HepG2 (cell line): ENCODE measurements at regions not wholly inside any gene's neighbourhood (a gene's known extent, or its start where the extent isn't known, plus 50 kb on each side); places are given as distances from the start of the nearest gene placed in this dataset.

Source experiments
- ATAC-seq: fragments of 200-7000 bp; cut with Tn5 transposase; 3 replicates; pipeline ENCODE4 v1.9.1; 2020; ENCODE audit warnings: mild to moderate bottlenecking, moderate library complexity
- BruUV-seq: library from RNA; stranded (reverse); fragments of 400-500 nt; replicated peaks from 2 replicates; lab custom pipeline; 2021; lab: Mats Ljungman, UMichigan
- CTCF ChIA-PET: fragments of 300-600 bp; formaldehyde crosslinking; extraction: SDS; loops from one replicate; lab custom pipeline; 2021; ENCODE audit warnings: low total read pairs, inconsistent platforms, low intra/inter-chr PET ratio; lab: Yijun Ruan, JAX
- POLR2A ChIA-PET: fragments of 350-600 bp; sonication (Branson Sonifier 250); formaldehyde crosslinking; loops from one replicate; lab custom pipeline; 2020; ENCODE audit warnings: antibody characterized with exemption, inconsistent platforms; lab: Yijun Ruan, JAX
- DNase-seq: peaks from one replicate; pipeline ENCODE4 v3.0.0-alpha.2; 2015; ENCODE audit warnings: low spot score
- FAIRE-seq: peaks from 3 replicates; lab custom pipeline; 2011; peaks lifted over from hg19 to GRCh38; lab: Jason Lieb, UNC
- H2AFZ ChIP-seq: one replicate; pipeline ENCODE4 v1.6.1; 2011; ENCODE audit warnings: low read length, inconsistent platforms
- H3K27ac ChIP-seq: fragments of 300-600 bp; 3 replicates; pipeline ENCODE4 v1.8.0; 2011; ENCODE audit warnings: mixed run types, mild to moderate bottlenecking, mixed read lengths, low read length, inconsistent platforms; ENCODE audit not compliant: insufficient read depth; ENCODE audit errors: extremely low read length
- H3K27me3 ChIP-seq, 2 experiments: fragments of 200-600 bp in 1 of 2; 2 replicates in 1 of 2; 3 replicates in 1 of 2; pipeline versions ENCODE4 v1.6.0 to v1.8.0; 2011; ENCODE audit warnings: low read length in 2 of 2, mild to moderate bottlenecking in 2 of 2, moderate library complexity in 2 of 2, inconsistent platforms in 1 of 2; ENCODE audit not compliant: insufficient read depth in 2 of 2, control insufficient read depth in 1 of 2
- H3K36me3 ChIP-seq, 2 experiments: fragments of 200-600 bp in 1 of 2; replicated peaks in 1 of 2; 2 replicates in 1 of 2; 3 replicates in 1 of 2; pipeline versions ENCODE4 v1.5.1 to v1.8.0; 2011; ENCODE audit warnings: low read length in 2 of 2, inconsistent platforms in 1 of 2; ENCODE audit not compliant: insufficient read depth in 2 of 2, control insufficient read depth in 1 of 2
- H3K4me1 ChIP-seq: 2 replicates; pipeline ENCODE4 v1.5.1; 2012; ENCODE audit warnings: low read length, inconsistent platforms; ENCODE audit not compliant: insufficient read depth
- H3K4me2 ChIP-seq: 2 replicates; pipeline ENCODE4 v1.6.0; 2011; ENCODE audit warnings: low read depth, low read length, inconsistent platforms
- H3K4me3 ChIP-seq, 3 experiments: fragments of 200-600 bp in 1 of 3; sonication (generic), shearing (Covaris generic) in 1 of 3; replicated peaks in 1 of 3; 2 replicates each; pipeline ENCODE4 v1.5.1; 2011 to 2016; ENCODE audit warnings: low read length in 3 of 3, inconsistent platforms in 2 of 3, low read depth in 2 of 3, mild to moderate bottlenecking in 2 of 3, control low read depth in 1 of 3, mixed read lengths in 1 of 3; ENCODE audit not compliant: insufficient read depth in 1 of 3
- H3K79me2 ChIP-seq: one replicate; pipeline ENCODE4 v1.6.1; 2011; ENCODE audit warnings: low read length, inconsistent platforms; ENCODE audit not compliant: insufficient read depth
- H3K9ac ChIP-seq: 2 replicates; pipeline ENCODE4 v1.6.0; 2011; ENCODE audit warnings: mild to moderate bottlenecking, low read depth, low read length, inconsistent platforms; ENCODE audit not compliant: insufficient read depth
- H3K9me3 ChIP-seq: 2 replicates; pipeline ENCODE4 v1.5.1; 2012; ENCODE audit warnings: mild to moderate bottlenecking, low read length
- H4K20me1 ChIP-seq: 2 replicates; pipeline ENCODE4 v1.6.0; 2011; ENCODE audit warnings: inconsistent platforms, mild to moderate bottlenecking, low read length, moderate library complexity; ENCODE audit not compliant: insufficient read depth
- CBX2 ChIP-seq, 2 experiments: fragments of 200-600 bp in 1 of 2; sonication (generic); formaldehyde crosslinking in 1 of 2; IDR thresholded peaks; 2 replicates each; pipeline versions ENCODE4 v1.7.0 to v1.8.1; 2018 to 2022; ENCODE audit warnings: low read depth in 2 of 2, low read length in 1 of 2, mild to moderate bottlenecking in 1 of 2, missing genetic modification reagents in 1 of 2
- DNMT3B ChIP-seq: conservative IDR thresholded peaks from 2 replicates; pipeline ENCODE4 v1.6.1; 2016; ENCODE audit warnings: missing biosample characterization, control low read depth
- FOXA3 ChIP-seq: IDR thresholded peaks from 2 replicates; pipeline ENCODE4 v1.6.1; 2016; ENCODE audit warnings: missing genetic modification reagents, missing compliant biosample characterization
- FOXK1 ChIP-seq: sonication (generic); formaldehyde crosslinking; IDR thresholded peaks from 2 replicates; pipeline ENCODE4 v1.4.0; 2020; ENCODE audit warnings: low read depth, missing genetic modification reagents, borderline replicate concordance
- HDAC2 ChIP-seq: sonication (generic); formaldehyde crosslinking; IDR thresholded peaks from 2 replicates; pipeline ENCODE4 v1.4.0; 2020; ENCODE audit warnings: missing genetic modification reagents
- HMG20A ChIP-seq: IDR thresholded peaks from 2 replicates; pipeline ENCODE4 v1.6.1; 2016; ENCODE audit warnings: borderline replicate concordance
- HNRNPH1 ChIP-seq: fragments of 200-400 bp; formaldehyde crosslinking; optimal IDR thresholded peaks from 2 replicates; pipeline ENCODE3; 2017; ENCODE audit warnings: mild to moderate bottlenecking, low read depth, low read length
- KLF6 ChIP-seq: IDR thresholded peaks from 2 replicates; pipeline ENCODE4 v1.8.0; 2016; ENCODE audit warnings: missing biosample characterization, missing genetic modification reagents
- MED13 ChIP-seq: sonication (generic); formaldehyde crosslinking; IDR thresholded peaks from 2 replicates; pipeline ENCODE4 v1.5.0; 2020; ENCODE audit warnings: missing genetic modification reagents
- MEIS1 ChIP-seq: sonication (generic); formaldehyde crosslinking; IDR thresholded peaks from 2 replicates; pipeline ENCODE4 v1.9.0; 2021; ENCODE audit warnings: mild to moderate bottlenecking, missing genetic modification reagents, moderate library complexity, borderline replicate concordance
- SIX1 ChIP-seq: sonication (generic); formaldehyde crosslinking; IDR thresholded peaks from 2 replicates; pipeline ENCODE4 v1.4.0; 2020; ENCODE audit warnings: missing genetic modification reagents, borderline replicate concordance
- SOX5 ChIP-seq: IDR thresholded peaks from 2 replicates; pipeline ENCODE4 v1.6.1; 2016; ENCODE audit warnings: borderline replicate concordance
- TAF15 ChIP-seq: fragments of 200-400 bp; formaldehyde crosslinking; IDR thresholded peaks from one replicate; pipeline ENCODE4 v1.6.1; 2018; ENCODE audit warnings: mild to moderate bottlenecking, low read depth, low read length; ENCODE audit not compliant: poor library complexity, severe bottlenecking
- TMF1 ChIP-seq: sonication (generic); formaldehyde crosslinking; IDR thresholded peaks from 2 replicates; pipeline ENCODE4 v1.8.1; 2022; ENCODE audit warnings: low read depth, missing genetic modification reagents
- ZNF367 ChIP-seq: sonication (generic); formaldehyde crosslinking; IDR thresholded peaks from 2 replicates; pipeline ENCODE4 v1.4.0; 2020; ENCODE audit warnings: missing genetic modification reagents, borderline replicate concordance
- ZNF557 ChIP-seq: sonication (generic); formaldehyde crosslinking; IDR thresholded peaks from 2 replicates; pipeline ENCODE4 v1.4.0; 2020; ENCODE audit warnings: missing genetic modification reagents
- ZNF569 ChIP-seq: sonication (generic); formaldehyde crosslinking; IDR thresholded peaks from 2 replicates; pipeline ENCODE4 v1.5.0; 2020; ENCODE audit warnings: mild to moderate bottlenecking, missing genetic modification reagents, moderate library complexity, borderline replicate concordance
- ZNF589 ChIP-seq: sonication (generic); formaldehyde crosslinking; conservative IDR thresholded peaks from 2 replicates; pipeline ENCODE4 v1.8.0; 2022; ENCODE audit warnings: mild to moderate bottlenecking, moderate library complexity, missing genetic modification reagents
- WGBS: methylation state at CpG from one replicate; pipeline ENCODE4 v1.1.6; 2017; ENCODE audit warnings: low lambda C conversion rate; 5-methylcytosine and 5-hydroxymethylcytosine counted together
- in situ Hi-C: cut with HindIII; loops from 2 replicates; pipeline ENCODE4 v1.10.0; 2017; ENCODE audit warnings: low pct_unique_long_range_greater_than_20kb; ENCODE audit not compliant: extremely low pct_ligation_motif_present
- intact Hi-C: fragments of 100-400 bp; cut with micrococcal nuclease; formaldehyde crosslinking; loops from one replicate; pipeline ENCODE4 v1.10.0; 2022; ENCODE audit not compliant: unreplicated experiment

- in situ Hi-C loops = no loop called here
- 3% methylated on average over 2 of the region's 2 CpGs for WGBS
- no TSS peak for BruUV-seq
- Histone ChIP-seq H3K27ac (no peak overlapping the region), H3K9ac (no peak overlapping the region), H3K4me3 (no peak overlapping the region), H3K4me2 (no peak overlapping the region), H3K79me2 (no peaks in the 10 kb centered on the region), H2AFZ (no peak overlapping the region), H3K4me1 (no peaks in the 10 kb centered on the region), H3K9me3 (peaks cover 98% of the 10 kb centered on the region), H4K20me1 (no peaks in the 10 kb centered on the region), H3K36me3 (no peaks in the 10 kb centered on the region), H3K27me3 (no peaks in the 10 kb centered on the region)
- FAIRE-seq (no peak), DNase-seq (no peak), ATAC-seq (no peak)
- CTCF ChIA-PET = no interaction called here
- intact Hi-C loops = no loop called here
- TF ChIP-seq DNMT3B (CRISPR knock-in tag) (no peak), MED13 (CRISPR knock-in tag) (no peak), ZNF589 (CRISPR knock-in tag) (no peak), HNRNPH1 (no peak), FOXA3 (CRISPR knock-in tag) (no peak), ZNF569 (no peak), TMF1 (CRISPR knock-in tag) (no peak), HDAC2 (CRISPR knock-in tag) (no peak), KLF6 (CRISPR knock-in tag) (no peak), SOX5 (CRISPR knock-in tag) (no peak)
- POLR2A ChIA-PET = no interaction called here
These were observed 972.6 kb downstream of the TMTC2 start for GRCh38 chr12:83659321-83659720.

GRCh38 chr12:83656004-83656403 lies 969.3 kb downstream of the TMTC2 start:
- TF ChIP-seq CBX2 (IDR thresholded peaks at IDR 0.05; ENCODE audit: low read depth, low read length) (no peak), CBX2 (CRISPR knock-in tag; IDR thresholded peaks at IDR 0.05; ENCODE audit: low read depth) (no peak), TAF15 (no peak), FOXK1 (CRISPR knock-in tag) (no peak), ZNF557 (no peak), SIX1 (no peak), HMG20A (CRISPR knock-in tag) (no peak), MEIS1 (CRISPR knock-in tag) (no peak), KLF6 (CRISPR knock-in tag) (no peak), ZNF367 (no peak)
- Histone ChIP-seq H3K9ac (no peak overlapping the region), H3K36me3 (no peaks in the 10 kb centered on the region), H3K9me3 (peaks cover 100% of the 10 kb centered on the region), H3K4me3 (no peak overlapping the region), H4K20me1 (no peaks in the 10 kb centered on the region), H3K79me2 (no peaks in the 10 kb centered on the region), H3K27ac (no peak overlapping the region), H3K27me3 (no peaks in the 10 kb centered on the region), H3K4me2 (no peak overlapping the region), H2AFZ (no peak overlapping the region), H3K4me1 (no peaks in the 10 kb centered on the region)
- no peak for FAIRE-seq
- intact Hi-C loops (no loop called here), in situ Hi-C loops (no loop called here)
- ATAC-seq = no peak
- no peak for DNase-seq
- ChIA-PET CTCF (no interaction called here), POLR2A (no interaction called here)
- WGBS = 2% methylated on average over 2 of the region's 2 CpGs
- no TSS peak for BruUV-seq
